Neural crest cell (in vitro differentiated cells): ENCODE measurements at regions not wholly inside any gene's neighbourhood (a gene's known extent, or its start where the extent isn't known, plus 50 kb on each side); places are given as distances from the start of the nearest gene placed in this dataset.

Experiments
- DNase-seq: peaks from one replicate; pipeline ENCODE4 v3.0.0; 2021; ENCODE audit warnings: low read depth, mixed read lengths, low spot score
- H3K27ac Mint-ChIP-seq: one replicate; pipeline ENCODE4 v1.8.0; 2021; ENCODE audit warnings: mild to moderate bottlenecking, mixed read lengths; ENCODE audit not compliant: unreplicated experiment
- H3K27me3 Mint-ChIP-seq: 2 replicates; pipeline ENCODE4 v1.8.0; 2021; ENCODE audit warnings: low read depth, mild to moderate bottlenecking, mixed read lengths
- H3K36me3 Mint-ChIP-seq: 2 replicates; pipeline ENCODE4 v1.8.0; 2021; ENCODE audit warnings: low read depth, mild to moderate bottlenecking, mixed read lengths
- H3K4me1 Mint-ChIP-seq: 2 replicates; pipeline ENCODE4 v1.8.0; 2021; ENCODE audit warnings: mixed read lengths
- H3K4me3 Mint-ChIP-seq: one replicate; pipeline ENCODE4 v1.8.0; 2021; ENCODE audit warnings: mild to moderate bottlenecking, mixed read lengths
- H3K9me3 Mint-ChIP-seq: 2 replicates; pipeline ENCODE4 v1.8.0; 2021; ENCODE audit warnings: mixed read lengths
- CTCF ChIP-seq: fragments of 200-600 bp; sonication (generic); conservative IDR thresholded peaks from 2 replicates; pipeline ENCODE4 v1.5.0; 2021; ENCODE audit warnings: antibody characterized with exemption, mild to moderate bottlenecking

GRCh38 chr10:64010711-64011110 lies 489.5 kb downstream of the REEP3 start:
- no peak for TF ChIP-seq CTCF
- Mint-ChIP-seq H3K27me3 (no peaks in the 10 kb centered on the region), H3K27ac (no peak overlapping the region)

GRCh38 chr10:64011912-64012714 lies 490.9 kb downstream of the REEP3 start:
- H3K27me3 Mint-ChIP-seq, result no peaks in the 10 kb centered on the region
- H3K9me3 Mint-ChIP-seq, result no peaks in the 10 kb centered on the region
- H3K36me3 Mint-ChIP-seq, result peaks cover 2% of the 10 kb centered on the region
- no peak overlapping the region for H3K4me3 Mint-ChIP-seq
- TF ChIP-seq CTCF, result no peak
- H3K4me1 Mint-ChIP-seq, result peaks cover 23% of the 10 kb centered on the region
- DNase-seq, result no peak
- H3K27ac Mint-ChIP-seq, result no peak overlapping the region

More at GRCh38 chr10:64010711-64011110, 489.5 kb downstream of the REEP3 start:
- no peak for DNase-seq
- Mint-ChIP-seq H3K4me1 (peaks cover 23% of the 10 kb centered on the region), H3K4me3 (no peak overlapping the region), H3K9me3 (no peaks in the 10 kb centered on the region), H3K36me3 (peaks cover 10% of the 10 kb centered on the region)

GRCh38 chr10:64014281-64014680 lies 493.1 kb downstream of the REEP3 start:
- Mint-ChIP-seq H3K27me3 (no peaks in the 10 kb centered on the region), H3K36me3 (peaks cover 2% of the 10 kb centered on the region), H3K27ac (no peak overlapping the region), H3K4me3 (no peak overlapping the region), H3K9me3 (no peaks in the 10 kb centered on the region), H3K4me1 (peaks cover 23% of the 10 kb centered on the region)
- TF ChIP-seq CTCF, result no peak
- no peak for DNase-seq

- peaks cover 7% of the 10 kb centered on the region for H3K4me1 Mint-ChIP-seq
- peak overlapping the region; percentile 23 for H3K27ac Mint-ChIP-seq
- no peaks in the 10 kb centered on the region for H3K9me3 Mint-ChIP-seq
- no peak for TF ChIP-seq CTCF
- H3K4me3 Mint-ChIP-seq, result no peak overlapping the region
- no peaks in the 10 kb centered on the region for H3K36me3 Mint-ChIP-seq
- H3K27me3 Mint-ChIP-seq, result no peaks in the 10 kb centered on the region
- DNase-seq, result no peak
These were observed 502.8 kb downstream of the REEP3 start for GRCh38 chr10:64023926-64024470.

- H3K36me3 Mint-ChIP-seq, result no peaks in the 10 kb centered on the region
- no peaks in the 10 kb centered on the region for H3K27me3 Mint-ChIP-seq
- no peak overlapping the region for H3K4me3 Mint-ChIP-seq
- DNase-seq, result no peak
- no peak for TF ChIP-seq CTCF
- H3K27ac Mint-ChIP-seq, result no peak overlapping the region
- H3K9me3 Mint-ChIP-seq, result no peaks in the 10 kb centered on the region
- peaks cover 31% of the 10 kb centered on the region for H3K4me1 Mint-ChIP-seq
These were observed 512.5 kb downstream of the REEP3 start for GRCh38 chr10:64033711-64034110.
